IMR-90 (cell line): ENCODE measurements at regions not wholly inside any gene's neighbourhood (a gene's known extent, or its start where the extent isn't known, plus 50 kb on each side); places are given as distances from the start of the nearest gene placed in this dataset.
"Not testable (repeated sequence)": the region's sequence is repeated elsewhere in the genome, so short reads cannot be mapped to it uniquely, and the experiment has no call there.

Experiments used
- ATAC-seq: fragments of 200-7000 bp; cut with Tn5 transposase; 2 replicates; pipeline ENCODE4 v1.9.1; 2020; ENCODE audit warnings: low read depth, mild to moderate bottlenecking, moderate library complexity
- BruUV-seq: library from RNA; stranded (reverse); fragments of 400-500 nt; replicated peaks from 2 replicates; lab custom pipeline; 2021; lab: Mats Ljungman, UMichigan
- CTCF ChIA-PET: fragments of 300-600 bp; formaldehyde crosslinking; extraction: SDS; loops from one replicate; lab custom pipeline; 2021; ENCODE audit warnings: antibody characterized with exemption; lab: Yijun Ruan, JAX
- POLR2A ChIA-PET: fragments of 300-600 bp; sonication (Branson Sonifier 250); formaldehyde crosslinking; loops from one replicate; lab custom pipeline; 2022; ENCODE audit warnings: antibody characterized with exemption; ENCODE audit not compliant: unreplicated experiment; lab: Charles Lee
- DNase-seq: peaks from one replicate; pipeline ENCODE4 v3.0.0; 2013
- H2AFZ ChIP-seq: replicated peaks from 2 replicates; pipeline ENCODE3; 2013; ENCODE audit warnings: low read length, mild to moderate bottlenecking; ENCODE audit not compliant: poor library complexity
- H2AK5ac ChIP-seq: 2 replicates; pipeline ENCODE4 v1.6.1; 2013; ENCODE audit warnings: low read depth, low read length, inconsistent platforms
- H2AK9ac ChIP-seq: replicated peaks from 2 replicates; pipeline ENCODE3; 2013; ENCODE audit warnings: mild to moderate bottlenecking, low read depth, low read length, moderate library complexity; ENCODE audit not compliant: poor library complexity
- H2BK120ac ChIP-seq: 2 replicates; pipeline ENCODE4 v1.6.1; 2013; ENCODE audit warnings: low read depth, low read length, inconsistent platforms
- H2BK15ac ChIP-seq: 3 replicates; pipeline ENCODE4 v1.6.1; 2013; ENCODE audit warnings: low read depth, low read length, inconsistent platforms
- H2BK20ac ChIP-seq: 2 replicates; pipeline ENCODE4 v1.6.1; 2013; ENCODE audit warnings: low read depth, mild to moderate bottlenecking, inconsistent platforms, low read length, moderate library complexity
- H2BK5ac ChIP-seq: 2 replicates; pipeline ENCODE4 v1.6.1; 2013; ENCODE audit warnings: mild to moderate bottlenecking, low read depth, low read length, inconsistent platforms; ENCODE audit not compliant: poor library complexity, severe bottlenecking
- H3K14ac ChIP-seq: replicated peaks from 2 replicates; pipeline ENCODE4 v1.6.1; 2013; ENCODE audit warnings: low read depth, low read length, inconsistent platforms
- H3K18ac ChIP-seq: 2 replicates; pipeline ENCODE4 v1.6.1; 2013; ENCODE audit warnings: low read depth, low read length, control low read depth
- H3K23ac ChIP-seq: 2 replicates; pipeline ENCODE4 v1.6.1; 2013; ENCODE audit warnings: low read depth, low read length, inconsistent platforms
- H3K27ac ChIP-seq: 2 replicates; pipeline ENCODE4 v1.5.1; 2013; ENCODE audit warnings: mild to moderate bottlenecking, control low read depth, low read length; ENCODE audit not compliant: insufficient read depth
- H3K27me3 ChIP-seq: 2 replicates; pipeline ENCODE4 v1.6.1; 2013; ENCODE audit warnings: low read length; ENCODE audit not compliant: control insufficient read depth, insufficient read depth
- H3K36me3 ChIP-seq: 2 replicates; pipeline ENCODE4 v1.6.1; 2013; ENCODE audit warnings: low read length, mixed read lengths; ENCODE audit not compliant: control insufficient read depth, insufficient read depth
- H3K4ac ChIP-seq: 2 replicates; pipeline ENCODE4 v1.6.1; 2013; ENCODE audit warnings: low read depth, low read length, inconsistent platforms
- H3K4me1 ChIP-seq: 2 replicates; pipeline ENCODE4 v1.6.1; 2013; ENCODE audit warnings: low read length, mixed read lengths; ENCODE audit not compliant: control insufficient read depth, insufficient read depth
- H3K4me2 ChIP-seq: 2 replicates; pipeline ENCODE4 v1.6.1; 2013; ENCODE audit warnings: low read depth, mild to moderate bottlenecking, control low read depth, low read length, moderate library complexity
- H3K4me3 ChIP-seq: 2 replicates; pipeline ENCODE4 v1.5.1; 2013; ENCODE audit warnings: low read depth, mild to moderate bottlenecking, control low read depth, low read length, moderate library complexity; ENCODE audit not compliant: insufficient read depth
- H3K56ac ChIP-seq: 2 replicates; pipeline ENCODE4 v1.6.1; 2013; ENCODE audit warnings: low read length, inconsistent platforms; ENCODE audit not compliant: insufficient read depth; ENCODE audit errors: extremely low read depth
- H3K79me1 ChIP-seq, 2 experiments: 2 replicates each; pipeline ENCODE4 v1.6.1; 2013; ENCODE audit warnings: low read length in 2 of 2, inconsistent platforms in 1 of 2, low read depth in 1 of 2
- H3K9ac ChIP-seq: 2 replicates; pipeline ENCODE4 v1.6.1; 2013; ENCODE audit warnings: low read depth, low read length, control low read depth
- H3K9me1 ChIP-seq: 2 replicates; pipeline ENCODE4 v1.6.1; 2013; ENCODE audit warnings: low read length, inconsistent platforms; ENCODE audit not compliant: insufficient read depth
- H3K9me3 ChIP-seq: 2 replicates; pipeline ENCODE4 v1.6.1; 2013; ENCODE audit warnings: low read length; ENCODE audit not compliant: control insufficient read depth, insufficient read depth
- H4K20me1 ChIP-seq: 2 replicates; pipeline ENCODE4 v1.6.1; 2013; ENCODE audit warnings: low read length, inconsistent platforms; ENCODE audit not compliant: insufficient read depth
- H4K5ac ChIP-seq: 2 replicates; pipeline ENCODE4 v1.6.1; 2013; ENCODE audit warnings: mild to moderate bottlenecking, low read depth, low read length, control low read depth
- H4K8ac ChIP-seq, 2 experiments: 2 replicates each; pipeline ENCODE4 v1.6.1; 2013; ENCODE audit warnings: low read depth in 2 of 2, low read length in 2 of 2, control low read depth in 1 of 2, inconsistent platforms in 1 of 2
- H4K91ac ChIP-seq: 2 replicates; pipeline ENCODE4 v1.6.1; 2013; ENCODE audit warnings: low read depth, low read length, inconsistent platforms; ENCODE audit not compliant: insufficient read depth
- WGBS, 2 experiments: methylation state at CpG; one replicate each; pipeline versions ENCODE4 v1.1.5 to v1.1.7; 2013; ENCODE audit warnings: missing lambda C conversion rate in 2 of 2; ENCODE audit not compliant: insufficient read length in 1 of 2; ENCODE audit errors: extremely low coverage in 2 of 2; 5-methylcytosine and 5-hydroxymethylcytosine counted together
- dilution Hi-C: fragments of 300-500 bp; cut with HindIII; formaldehyde crosslinking; loops from one replicate; pipeline ENCODE4 v1.14.3; 2018; ENCODE audit warnings: low sequenced_read_pairs; ENCODE audit not compliant: unreplicated experiment
- in situ Hi-C: fragments of 300-500 bp; cut with MboI; formaldehyde crosslinking; loops from 3 replicates; pipeline ENCODE4 v1.14.3; 2019; ENCODE audit warnings: low sequenced_read_pairs, inconsistent platforms, mixed read lengths
- intact Hi-C: fragments of 100-400 bp; cut with micrococcal nuclease; formaldehyde crosslinking; loops from 2 replicates; pipeline ENCODE4 v1.10.0; 2022

GRCh38 chr14:105637345-105637744, 111.0 kb downstream of the TMEM121 start:
- WGBS, 2 experiments, result no CpG with 5 or more reads among the region's 10 CpGs
- H3K56ac ChIP-seq, H2BK5ac ChIP-seq, DNase-seq, H4K91ac ChIP-seq, H2BK20ac ChIP-seq, H3K36me3 ChIP-seq, H2AK9ac ChIP-seq, in situ Hi-C loops, H4K5ac ChIP-seq, H2AK5ac ChIP-seq, H3K27me3 ChIP-seq, intact Hi-C loops, H2BK120ac ChIP-seq, H3K4ac ChIP-seq, H2AFZ ChIP-seq, H3K9me3 ChIP-seq, H3K14ac ChIP-seq, H3K79me1 ChIP-seq, POLR2A ChIA-PET, H3K4me2 ChIP-seq, ATAC-seq, H2BK15ac ChIP-seq, dilution Hi-C loops, H3K4me1 ChIP-seq, H4K8ac ChIP-seq, H3K4me3 ChIP-seq, H3K9me1 ChIP-seq, BruUV-seq, H4K20me1 ChIP-seq, H3K9ac ChIP-seq, H3K27ac ChIP-seq, CTCF ChIA-PET, H3K23ac ChIP-seq, H3K18ac ChIP-seq: not testable (repeated sequence)

GRCh38 chr14:105639969-105640931, 113.9 kb downstream of the TMEM121 start:
- H3K56ac ChIP-seq, H4K5ac ChIP-seq, POLR2A ChIA-PET, DNase-seq, dilution Hi-C loops, H3K9me3 ChIP-seq, H2BK120ac ChIP-seq, H3K23ac ChIP-seq, H3K18ac ChIP-seq, H2AFZ ChIP-seq, intact Hi-C loops, BruUV-seq, H3K4me1 ChIP-seq, H3K27me3 ChIP-seq, H4K20me1 ChIP-seq, H2BK15ac ChIP-seq, H3K4me3 ChIP-seq, H3K14ac ChIP-seq, H4K8ac ChIP-seq, H3K27ac ChIP-seq, ATAC-seq, H2BK20ac ChIP-seq, H2BK5ac ChIP-seq, H2AK5ac ChIP-seq, H3K36me3 ChIP-seq, H4K91ac ChIP-seq, CTCF ChIA-PET, in situ Hi-C loops, H3K4me2 ChIP-seq, H3K79me1 ChIP-seq, H2AK9ac ChIP-seq, H3K9ac ChIP-seq, H3K4ac ChIP-seq, H3K9me1 ChIP-seq: not testable (repeated sequence)
- WGBS, 2 experiments, result 58% methylated on average over 4 of the region's 33 CpGs; no CpG with 5 or more reads in 1 of the 2 experiments
